ENCODE measurements at regions not wholly inside any gene's neighbourhood (a gene's known extent, or its start where the extent isn't known, plus 50 kb on each side); places are given as distances from the start of the nearest gene placed in this dataset.

GRCh38 chr6:84362193-84362821 lies 134.9 kb upstream of the CEP162 start:
- TF ChIP-seq CTCF (conservative IDR thresholded peaks at IDR 0.05; ENCODE audit: low read depth in 2 of 2) (no peak), POLR2AphosphoS5 (IDR thresholded peaks at IDR 0.05; ENCODE audit: low read depth) (no peak), EZH2 (IDR thresholded peaks at IDR 0.05; ENCODE audit: low read depth, unreplicated experiment) (no peak), ETS1 (IDR thresholded peaks at IDR 0.05) (no peak), JUNB (IDR thresholded peaks at IDR 0.05; ENCODE audit: unreplicated experiment) (no peak), EZH2phosphoT487 (IDR thresholded peaks at IDR 0.05; ENCODE audit: unreplicated experiment) (no peak), CREB1 (CRISPR knock-in tag; IDR thresholded peaks at IDR 0.05; ENCODE audit: low read depth) (no peak), REST (IDR thresholded peaks at IDR 0.05; ENCODE audit: unreplicated experiment) (no peak), NANOG (IDR thresholded peaks at IDR 0.05; ENCODE audit: borderline replicate concordance) (no peak), ZNF114 (CRISPR knock-in tag; IDR thresholded peaks at IDR 0.05) (no peak), ZNF331 (CRISPR knock-in tag; IDR thresholded peaks at IDR 0.05; ENCODE audit: low read depth) (no peak), STAT1 (IDR thresholded peaks at IDR 0.05; ENCODE audit: unreplicated experiment) (no peak)
